ENCODE measurements at regions not wholly inside any gene's neighbourhood (a gene's known extent, or its start where the extent isn't known, plus 50 kb on each side); places are given as distances from the start of the nearest gene placed in this dataset.

GRCh38 chr9:84481231-84481630, 140.7 kb upstream of the SLC28A3 start:
- no peaks in the 10 kb centered on the region for H3K36me3 Mint-ChIP-seq (ENCODE audit: low read depth)
- peaks cover 5% of the 10 kb centered on the region for H3K9me3 Mint-ChIP-seq
- H3K27me3 Mint-ChIP-seq: peaks cover 4% of the 10 kb centered on the region
- no peak for DNase-seq
- H3K4me3 Mint-ChIP-seq: no peak overlapping the region
- H3K27ac Mint-ChIP-seq: no peak overlapping the region
- H3K4me1 Mint-ChIP-seq (ENCODE audit: low read depth): no peaks in the 10 kb centered on the region

- Mint-ChIP-seq H3K27ac (no peak overlapping the region), H3K4me1 (ENCODE audit: low read depth) (no peaks in the 10 kb centered on the region), H3K4me3 (no peak overlapping the region), H3K9me3 (peaks cover 5% of the 10 kb centered on the region), H3K27me3 (peaks cover 4% of the 10 kb centered on the region), H3K36me3 (ENCODE audit: low read depth) (no peaks in the 10 kb centered on the region)
- no peak for DNase-seq
Observed at GRCh38 chr9:84481636-84482218, 141.2 kb upstream of the SLC28A3 start.

- no peak for DNase-seq
- Mint-ChIP-seq H3K27ac (no peak overlapping the region), H3K27me3 (peaks cover 4% of the 10 kb centered on the region), H3K36me3 (ENCODE audit: low read depth) (no peaks in the 10 kb centered on the region), H3K9me3 (no peaks in the 10 kb centered on the region), H3K4me3 (no peak overlapping the region), H3K4me1 (ENCODE audit: low read depth) (no peaks in the 10 kb centered on the region)
Observed at GRCh38 chr9:84482607-84483006, 142.0 kb upstream of the SLC28A3 start.

- DNase-seq: no peak
- Mint-ChIP-seq H3K4me1 (ENCODE audit: low read depth) (no peaks in the 10 kb centered on the region), H3K9me3 (no peaks in the 10 kb centered on the region), H3K27me3 (peaks cover 4% of the 10 kb centered on the region), H3K36me3 (ENCODE audit: low read depth) (no peaks in the 10 kb centered on the region), H3K4me3 (no peak overlapping the region), H3K27ac (no peak overlapping the region)
Observed at GRCh38 chr9:84484172-84484571, 143.6 kb upstream of the SLC28A3 start.

DNA sequence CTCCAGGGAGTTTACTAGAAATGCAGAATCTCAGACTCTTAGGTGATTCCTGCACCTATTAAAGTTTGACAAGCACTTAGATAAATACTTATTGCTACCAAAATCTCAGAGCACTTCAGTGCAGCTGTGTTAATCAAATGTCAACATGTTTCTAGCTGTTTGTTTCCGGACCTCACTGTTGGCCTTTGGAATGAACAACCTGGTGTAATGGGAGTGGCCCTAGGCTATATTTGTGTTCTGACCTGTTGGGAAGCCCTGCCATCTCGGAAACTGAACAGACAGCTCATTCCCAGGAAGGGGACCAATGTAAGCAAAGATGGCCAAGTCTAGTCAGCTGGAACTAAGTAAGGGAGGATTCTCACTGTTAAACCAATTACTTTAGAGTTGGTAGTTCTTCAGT, 145.0 kb upstream of the SLC28A3 start:
- H3K36me3 Mint-ChIP-seq (ENCODE audit: low read depth): no peaks in the 10 kb centered on the region
- peaks cover 4% of the 10 kb centered on the region for H3K27me3 Mint-ChIP-seq
- no peaks in the 10 kb centered on the region for H3K9me3 Mint-ChIP-seq
- H3K4me1 Mint-ChIP-seq (ENCODE audit: low read depth): no peaks in the 10 kb centered on the region
- DNase-seq: no peak
- H3K4me3 Mint-ChIP-seq: no peak overlapping the region
- no peak overlapping the region for H3K27ac Mint-ChIP-seq

DNA sequence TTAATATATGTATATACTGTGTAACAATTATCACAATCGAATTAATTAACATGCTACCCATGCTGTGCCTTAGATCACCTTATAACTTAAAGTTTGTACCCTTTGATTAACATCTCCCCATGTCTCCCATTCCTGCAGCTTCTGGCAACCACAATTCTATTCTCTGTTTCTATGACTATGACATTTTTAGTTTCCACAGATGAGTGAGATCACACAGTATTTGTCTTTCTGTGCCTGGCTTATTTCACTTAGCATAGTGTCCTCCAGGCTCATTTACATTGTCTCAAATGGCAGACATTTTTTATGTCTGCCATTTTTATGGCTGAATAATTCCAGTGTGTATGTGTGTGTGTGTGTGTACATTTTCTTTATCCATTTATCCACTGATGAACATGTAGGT, 146.1 kb upstream of the SLC28A3 start:
- no peak for DNase-seq
- H3K36me3 Mint-ChIP-seq (ENCODE audit: low read depth): no peaks in the 10 kb centered on the region
- H3K4me3 Mint-ChIP-seq: no peak overlapping the region
- no peak overlapping the region for H3K27ac Mint-ChIP-seq
- no peaks in the 10 kb centered on the region for H3K9me3 Mint-ChIP-seq
- no peaks in the 10 kb centered on the region for H3K4me1 Mint-ChIP-seq (ENCODE audit: low read depth)
- H3K27me3 Mint-ChIP-seq: peaks cover 4% of the 10 kb centered on the region

DNA sequence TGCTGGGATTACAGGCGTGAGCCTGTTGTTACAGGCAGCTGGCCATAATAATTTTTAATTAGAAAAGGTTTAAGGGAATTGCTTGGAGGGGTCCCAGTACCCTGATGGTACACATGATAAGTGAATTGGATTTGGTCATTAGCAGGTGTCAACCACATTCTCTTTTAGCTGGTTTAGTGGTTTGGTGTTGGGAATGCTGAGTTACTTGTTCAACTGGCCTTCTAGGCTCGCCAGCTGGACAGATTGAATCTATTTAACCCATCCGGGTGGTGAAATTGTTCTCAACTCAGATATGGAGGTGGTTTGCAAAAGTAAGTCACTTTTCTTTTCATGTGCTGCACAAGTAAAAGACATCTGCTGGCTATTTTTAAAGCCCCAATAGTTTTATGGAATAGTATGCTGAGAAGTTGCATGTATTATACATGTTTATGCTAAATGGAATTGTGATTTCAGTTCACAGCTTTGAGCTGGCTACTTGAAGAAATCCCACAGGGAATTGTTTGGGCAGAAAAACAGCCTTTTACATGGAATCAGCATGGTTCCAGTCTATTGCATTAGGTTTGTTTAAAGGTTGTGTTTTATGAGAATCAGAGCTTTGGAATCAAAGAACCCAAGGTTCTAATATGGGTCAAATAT, 149.8 kb upstream of the SLC28A3 start:
- Mint-ChIP-seq H3K4me3 (no peak overlapping the region), H3K27ac (no peak overlapping the region), H3K27me3 (peaks cover 4% of the 10 kb centered on the region), H3K9me3 (no peaks in the 10 kb centered on the region), H3K4me1 (ENCODE audit: low read depth) (no peaks in the 10 kb centered on the region), H3K36me3 (ENCODE audit: low read depth) (no peaks in the 10 kb centered on the region)
- no peak for DNase-seq

- Mint-ChIP-seq H3K27ac (no peak overlapping the region), H3K27me3 (peaks cover 1% of the 10 kb centered on the region), H3K9me3 (no peaks in the 10 kb centered on the region), H3K4me3 (no peak overlapping the region), H3K4me1 (ENCODE audit: low read depth) (no peaks in the 10 kb centered on the region), H3K36me3 (ENCODE audit: low read depth) (no peaks in the 10 kb centered on the region)
- no peak for DNase-seq
Observed at GRCh38 chr9:84490842-84491325, 150.3 kb upstream of the SLC28A3 start.

- Mint-ChIP-seq H3K4me3 (no peak overlapping the region), H3K36me3 (ENCODE audit: low read depth) (no peaks in the 10 kb centered on the region), H3K9me3 (no peaks in the 10 kb centered on the region), H3K4me1 (ENCODE audit: low read depth) (no peaks in the 10 kb centered on the region), H3K27me3 (no peaks in the 10 kb centered on the region), H3K27ac (no peak overlapping the region)
- no peak for DNase-seq
Observed at GRCh38 chr9:84492366-84493159, 152.0 kb upstream of the SLC28A3 start.

GRCh38 chr9:84493284-84493947, 152.9 kb upstream of the SLC28A3 start:
- H3K9me3 Mint-ChIP-seq: no peaks in the 10 kb centered on the region
- no peaks in the 10 kb centered on the region for H3K27me3 Mint-ChIP-seq
- H3K27ac Mint-ChIP-seq: no peak overlapping the region
- no peak for DNase-seq
- no peak overlapping the region for H3K4me3 Mint-ChIP-seq
- no peaks in the 10 kb centered on the region for H3K36me3 Mint-ChIP-seq (ENCODE audit: low read depth)
- H3K4me1 Mint-ChIP-seq (ENCODE audit: low read depth): no peaks in the 10 kb centered on the region

DNA sequence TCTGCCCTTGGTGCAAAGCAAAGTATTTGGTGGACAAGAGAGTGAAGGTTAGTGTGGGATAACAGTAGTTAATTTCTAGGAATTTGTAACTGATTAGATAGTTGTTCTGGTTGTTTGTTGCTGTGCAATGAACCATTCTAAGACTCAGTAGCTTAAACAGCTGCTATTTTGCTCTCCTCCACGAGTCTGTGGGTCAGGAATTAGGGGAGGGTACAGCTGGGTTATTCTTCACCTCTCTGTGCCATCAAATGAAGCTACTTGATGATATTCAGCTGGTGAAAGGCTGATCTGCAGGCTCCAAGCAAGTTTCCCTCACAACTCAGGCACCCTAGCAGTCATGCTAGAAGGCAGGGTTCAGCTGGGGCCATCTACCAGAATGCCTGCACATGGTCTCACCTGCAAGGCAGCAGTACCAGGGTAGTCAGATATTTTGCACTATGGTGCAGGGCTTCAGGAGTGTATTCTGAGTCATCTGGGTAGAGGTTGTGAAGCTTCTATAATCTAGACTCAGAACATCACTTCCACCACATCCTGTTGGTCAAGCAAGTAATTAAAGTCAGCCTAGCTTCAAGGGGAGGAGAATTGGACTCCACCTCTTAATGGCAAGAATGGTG, 159.5 kb upstream of the SLC28A3 start:
- Mint-ChIP-seq H3K4me1 (ENCODE audit: low read depth) (no peaks in the 10 kb centered on the region), H3K4me3 (no peak overlapping the region), H3K9me3 (no peaks in the 10 kb centered on the region), H3K36me3 (ENCODE audit: low read depth) (no peaks in the 10 kb centered on the region), H3K27me3 (peaks cover 3% of the 10 kb centered on the region), H3K27ac (no peak overlapping the region)
- DNase-seq: no peak

DNA sequence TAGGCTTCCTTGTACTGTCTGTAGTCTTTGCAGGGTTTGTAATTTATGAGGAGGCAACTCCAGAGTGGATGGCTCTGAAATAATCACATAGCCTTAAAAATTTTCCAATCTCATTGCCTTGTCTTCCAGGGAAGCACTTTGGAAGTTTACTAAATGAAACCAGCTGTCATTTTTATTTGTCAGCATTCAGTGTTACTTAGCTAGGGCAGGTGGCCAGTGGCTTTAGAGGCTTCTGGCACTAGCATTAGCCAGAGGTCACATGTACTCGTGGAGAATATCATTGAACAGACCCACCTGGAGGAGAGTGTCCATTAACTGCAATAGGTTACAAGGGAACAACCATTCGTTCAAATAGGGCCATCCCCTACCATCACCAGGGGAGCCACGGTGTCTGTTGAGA, 160.3 kb upstream of the SLC28A3 start:
- no peaks in the 10 kb centered on the region for H3K36me3 Mint-ChIP-seq (ENCODE audit: low read depth)
- H3K4me3 Mint-ChIP-seq: no peak overlapping the region
- peaks cover 3% of the 10 kb centered on the region for H3K27me3 Mint-ChIP-seq
- no peak overlapping the region for H3K27ac Mint-ChIP-seq
- no peaks in the 10 kb centered on the region for H3K9me3 Mint-ChIP-seq
- no peak for DNase-seq
- no peaks in the 10 kb centered on the region for H3K4me1 Mint-ChIP-seq (ENCODE audit: low read depth)

GRCh38 chr9:84501587-84501986, 161.0 kb upstream of the SLC28A3 start:
- Mint-ChIP-seq H3K36me3 (ENCODE audit: low read depth) (no peaks in the 10 kb centered on the region), H3K4me3 (no peak overlapping the region), H3K4me1 (ENCODE audit: low read depth) (no peaks in the 10 kb centered on the region), H3K27ac (no peak overlapping the region), H3K27me3 (peaks cover 3% of the 10 kb centered on the region), H3K9me3 (no peaks in the 10 kb centered on the region)
- DNase-seq: no peak

DNA sequence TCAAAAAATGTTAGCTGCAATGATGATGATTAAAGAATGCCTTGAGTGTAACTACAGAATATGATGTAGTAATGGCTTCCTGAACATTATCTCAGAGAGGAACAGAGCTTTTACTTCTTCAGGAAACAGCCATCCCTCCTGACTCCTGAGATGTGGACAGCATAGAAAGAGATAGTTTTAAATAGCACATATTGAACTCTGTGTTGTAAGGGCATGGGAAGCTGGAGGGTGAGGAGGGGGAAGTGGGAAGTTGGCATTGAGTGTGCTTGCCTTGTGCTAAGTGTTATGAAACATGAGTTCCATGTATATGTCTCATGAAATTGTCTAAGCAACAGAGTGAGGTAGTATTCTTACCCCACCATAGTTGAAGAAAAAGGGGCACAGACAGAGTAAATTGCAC, 161.5 kb upstream of the SLC28A3 start:
- no peak for DNase-seq
- Mint-ChIP-seq H3K27me3 (peaks cover 3% of the 10 kb centered on the region), H3K9me3 (no peaks in the 10 kb centered on the region), H3K27ac (no peak overlapping the region), H3K4me1 (ENCODE audit: low read depth) (no peaks in the 10 kb centered on the region), H3K36me3 (ENCODE audit: low read depth) (no peaks in the 10 kb centered on the region), H3K4me3 (no peak overlapping the region)

Data from activated T-cell treated with anti-CD3 and anti-CD28 coated beads, Interleukin-2, amount 50 U/mL, for 24 hours (primary cell).